Esophagus squamous epithelium (tissue), 5 donors: ENCODE measurements at regions not wholly inside any gene's neighbourhood (a gene's known extent, or its start where the extent isn't known, plus 50 kb on each side); places are given as distances from the start of the nearest gene placed in this dataset.

Experiments used
- DNase-seq: peaks from one replicate; lab custom pipeline; 2025; lab: John Stamatoyannopoulos, UW
- H3K27ac ChIP-seq, 4 donors: fragments of 200-600 bp; sonication (generic); one replicate each; pipeline ENCODE4 v1.5.1; 2016 to 2019; ENCODE audit warnings: mild to moderate bottlenecking in 1 of 4
- H3K27me3 ChIP-seq, 4 donors: fragments of 200-600 bp; sonication (generic); 1 replicate in 3 of 4; 2 replicates in 1 of 4; pipeline versions ENCODE4 v1.5.1 to v1.6.0; 2017 to 2021; ENCODE audit warnings: antibody characterized with exemption in 1 of 4
- H3K36me3 ChIP-seq, 3 donors: fragments of 200-600 bp; sonication (generic); one replicate each; pipeline ENCODE4 v1.5.1; 2016 to 2019
- H3K4me1 ChIP-seq, 3 donors: fragments of 200-600 bp; sonication (generic); one replicate each; pipeline ENCODE4 v1.5.1; 2017 to 2019
- H3K4me3 ChIP-seq, 4 donors: fragments of 200-600 bp; sonication (generic); 1 replicate in 3 of 4; 2 replicates in 1 of 4; pipeline ENCODE4 v1.5.1; 2016 to 2019; ENCODE audit warnings: mild to moderate bottlenecking in 2 of 4, moderate library complexity in 1 of 4
- H3K9me3 ChIP-seq, 3 donors: fragments of 200-600 bp; sonication (generic); one replicate each; pipeline ENCODE4 v1.5.1; 2016 to 2019
- POLR2A ChIP-seq, 4 donors: fragments of 450-650 bp; IDR thresholded peaks; one replicate each; pipeline ENCODE4 v1.6.1; 2017; ENCODE audit warnings: antibody characterized with exemption in 4 of 4, mild to moderate bottlenecking in 4 of 4, moderate library complexity in 3 of 4
- WGBS, 2 donors: methylation state at CpG; one replicate each; pipeline ENCODE4 v1.1.5; 2018; 5-methylcytosine and 5-hydroxymethylcytosine counted together
- intact Hi-C: fragments of 100-400 bp; cut with DNase I; formaldehyde crosslinking; loops from one replicate; pipeline ENCODE4 v1.15.0; 2022
- TF ChIP-seq, protein P1 (sequence below), 6 experiments: fragments of 450-650 bp in 4 of 6; fragments of 200-600 bp in 2 of 6; sonication (generic) in 2 of 6; IDR thresholded peaks; one replicate each; pipeline ENCODE4 v1.5.1; 2016 to 2019; ENCODE audit warnings: antibody characterized with exemption in 6 of 6, mild to moderate bottlenecking in 4 of 6, moderate library complexity in 4 of 6
- donor health status: DM: yes; HTN: yes; CAD: no.

- H3K9me3 ChIP-seq: no peaks in the 10 kb centered on the region
- DNase-seq: no peak
- no peaks in the 10 kb centered on the region for H3K36me3 ChIP-seq
- intact Hi-C loops: no loop called here
- TF ChIP-seq POLR2A (IDR thresholded peaks at IDR 0.05): no peak
- TF ChIP-seq, protein P1, sequence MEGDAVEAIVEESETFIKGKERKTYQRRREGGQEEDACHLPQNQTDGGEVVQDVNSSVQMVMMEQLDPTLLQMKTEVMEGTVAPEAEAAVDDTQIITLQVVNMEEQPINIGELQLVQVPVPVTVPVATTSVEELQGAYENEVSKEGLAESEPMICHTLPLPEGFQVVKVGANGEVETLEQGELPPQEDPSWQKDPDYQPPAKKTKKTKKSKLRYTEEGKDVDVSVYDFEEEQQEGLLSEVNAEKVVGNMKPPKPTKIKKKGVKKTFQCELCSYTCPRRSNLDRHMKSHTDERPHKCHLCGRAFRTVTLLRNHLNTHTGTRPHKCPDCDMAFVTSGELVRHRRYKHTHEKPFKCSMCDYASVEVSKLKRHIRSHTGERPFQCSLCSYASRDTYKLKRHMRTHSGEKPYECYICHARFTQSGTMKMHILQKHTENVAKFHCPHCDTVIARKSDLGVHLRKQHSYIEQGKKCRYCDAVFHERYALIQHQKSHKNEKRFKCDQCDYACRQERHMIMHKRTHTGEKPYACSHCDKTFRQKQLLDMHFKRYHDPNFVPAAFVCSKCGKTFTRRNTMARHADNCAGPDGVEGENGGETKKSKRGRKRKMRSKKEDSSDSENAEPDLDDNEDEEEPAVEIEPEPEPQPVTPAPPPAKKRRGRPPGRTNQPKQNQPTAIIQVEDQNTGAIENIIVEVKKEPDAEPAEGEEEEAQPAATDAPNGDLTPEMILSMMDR (IDR thresholded peaks at IDR 0.05): no peak
- H3K4me1 ChIP-seq: no peaks in the 10 kb centered on the region
- H3K27ac ChIP-seq: no peak overlapping the region
- 26 to 44% methylated on average over 2 of the region's 2 CpGs for WGBS, 2 donors
- H3K27me3 ChIP-seq: no peaks in the 10 kb centered on the region
- no peak overlapping the region for H3K4me3 ChIP-seq
These were observed 298.2 kb downstream of the MAN2A1 start for GRCh38 chr5:109987970-109988369.

- no peaks in the 10 kb centered on the region for H3K9me3 ChIP-seq
- no peaks in the 10 kb centered on the region for H3K36me3 ChIP-seq
- no peak for DNase-seq
- H3K27ac ChIP-seq: no peak overlapping the region
- no peaks in the 10 kb centered on the region for H3K4me1 ChIP-seq
- H3K4me3 ChIP-seq: no peak overlapping the region
- no peaks in the 10 kb centered on the region for H3K27me3 ChIP-seq
- 70 to 81% methylated on average over 7 of the region's 7 CpGs for WGBS, 2 donors
- intact Hi-C loops: no loop called here
- TF ChIP-seq, protein P1 (IDR thresholded peaks at IDR 0.05): no peak
- no peak for TF ChIP-seq POLR2A (IDR thresholded peaks at IDR 0.05)
These were observed 299.4 kb downstream of the MAN2A1 start for GRCh38 chr5:109989161-109989560.

DNA sequence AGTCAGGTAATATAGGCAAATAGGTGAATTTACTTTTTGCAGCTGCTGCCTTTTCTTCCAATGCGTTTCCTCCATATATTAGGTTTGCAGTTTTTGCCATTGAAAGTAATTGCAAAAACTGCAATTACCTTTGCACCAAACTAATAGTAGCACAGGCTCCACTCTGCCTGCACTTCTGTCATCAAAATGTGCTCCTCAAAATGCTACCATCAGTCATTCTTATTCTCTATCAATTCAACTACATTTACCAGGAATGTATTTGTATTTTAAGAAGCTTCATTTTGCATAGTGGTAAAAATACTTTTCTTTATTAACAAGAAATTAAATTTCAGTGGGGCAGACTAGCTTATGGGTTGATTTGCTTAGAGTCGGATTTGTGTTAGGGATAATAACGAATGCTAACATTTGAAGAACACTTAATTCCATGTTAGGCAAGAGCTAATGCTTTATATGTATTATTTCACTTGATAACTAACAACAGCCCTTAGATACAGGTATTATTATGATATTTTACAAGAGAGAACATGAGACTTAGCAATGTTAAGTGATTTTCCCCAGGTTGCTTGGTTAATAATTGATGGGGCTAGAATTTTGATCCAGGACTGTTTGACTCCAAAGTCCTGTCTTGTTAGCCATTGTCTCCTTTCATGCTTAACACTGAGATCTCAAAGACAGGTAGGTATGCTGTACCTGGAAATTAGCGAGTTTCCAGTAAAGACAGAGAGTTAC lies 300.4 kb downstream of the MAN2A1 start:
- no peak for DNase-seq
- intact Hi-C loops: no loop called here
- no peaks in the 10 kb centered on the region for H3K4me1 ChIP-seq
- no peak overlapping the region for H3K27ac ChIP-seq
- H3K27me3 ChIP-seq: no peaks in the 10 kb centered on the region
- TF ChIP-seq POLR2A (IDR thresholded peaks at IDR 0.05): no peak
- TF ChIP-seq, protein P1 (IDR thresholded peaks at IDR 0.05): no peak
- H3K36me3 ChIP-seq: no peaks in the 10 kb centered on the region
- H3K9me3 ChIP-seq: no peaks in the 10 kb centered on the region
- WGBS, 2 donors: 74 to 81% methylated on average over 4 of the region's 4 CpGs
- no peak overlapping the region for H3K4me3 ChIP-seq

DNA sequence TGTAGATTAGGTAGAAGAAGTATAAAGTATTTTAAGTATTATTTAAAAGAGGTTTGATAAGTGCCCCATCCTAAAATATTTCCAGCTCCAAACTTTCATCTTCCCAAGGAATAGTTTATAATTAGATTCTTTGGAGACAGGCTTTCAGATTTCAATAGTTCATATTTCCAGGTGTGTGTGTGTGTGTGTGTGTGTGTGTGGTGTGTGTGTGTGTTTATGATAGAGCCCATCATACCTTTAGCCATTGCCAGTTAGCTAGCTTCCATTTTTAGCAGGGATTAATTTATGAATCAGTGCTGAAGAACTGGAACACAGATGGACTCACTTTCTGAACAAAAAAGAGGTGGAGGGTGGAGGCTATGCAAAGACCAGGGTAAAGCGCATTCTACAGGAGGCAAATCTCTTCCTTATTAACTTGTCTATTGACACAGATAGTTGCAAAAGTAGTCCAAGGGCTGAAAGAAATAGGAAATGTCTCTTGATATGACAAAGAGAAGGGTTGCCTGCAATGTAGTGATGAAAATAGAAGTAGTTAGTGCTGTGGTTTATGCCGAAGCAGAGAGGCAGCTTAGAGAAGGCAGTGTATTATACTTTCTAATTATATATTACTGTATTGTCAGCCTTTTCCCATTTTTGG lies 301.1 kb downstream of the MAN2A1 start:
- Histone ChIP-seq H3K27ac (no peak overlapping the region), H3K9me3 (no peaks in the 10 kb centered on the region), H3K36me3 (no peaks in the 10 kb centered on the region), H3K4me1 (no peaks in the 10 kb centered on the region), H3K4me3 (no peak overlapping the region), H3K27me3 (no peaks in the 10 kb centered on the region)
- DNase-seq: no peak
- no peak for TF ChIP-seq POLR2A (IDR thresholded peaks at IDR 0.05)
- TF ChIP-seq, protein P1 (IDR thresholded peaks at IDR 0.05): no peak
- intact Hi-C loops: no loop called here
- WGBS, 2 donors: 82 to 87% methylated on average over 2 of the region's 2 CpGs

DNA sequence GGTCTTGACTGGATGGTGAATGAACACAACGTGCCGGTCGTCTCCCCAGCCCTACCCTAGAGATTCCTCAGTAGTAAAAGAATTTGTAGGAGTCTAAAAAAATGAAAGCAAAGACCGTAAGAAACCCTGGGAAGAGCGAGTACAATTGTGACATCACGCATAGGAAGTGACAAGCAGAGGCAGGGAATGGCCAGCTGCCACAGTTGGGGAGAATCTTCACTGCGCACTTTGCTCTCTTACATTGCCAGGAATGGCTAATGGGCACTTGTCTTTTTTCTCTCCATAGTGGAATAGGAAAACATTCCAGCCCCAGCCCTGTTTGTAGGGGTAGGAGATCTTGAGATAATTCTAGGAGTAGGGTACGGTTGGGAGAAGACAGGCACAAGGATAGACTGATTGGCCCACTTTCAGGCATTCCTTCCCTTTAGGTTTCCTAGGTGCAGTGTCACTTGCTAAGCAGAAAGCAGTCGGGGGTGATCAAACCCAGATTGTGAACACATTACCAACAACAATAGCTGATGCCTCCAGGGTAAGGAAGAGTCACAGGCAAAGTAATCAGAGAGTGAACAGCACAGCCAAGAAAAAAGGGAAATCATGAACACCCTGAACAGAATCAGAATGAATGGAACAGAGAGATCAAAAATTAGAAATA lies 302.7 kb downstream of the MAN2A1 start:
- intact Hi-C loops: no loop called here
- Histone ChIP-seq H3K36me3 (no peaks in the 10 kb centered on the region), H3K27me3 (no peaks in the 10 kb centered on the region), H3K4me1 (no peaks in the 10 kb centered on the region), H3K27ac (no peak overlapping the region), H3K9me3 (no peaks in the 10 kb centered on the region), H3K4me3 (no peak overlapping the region)
- TF ChIP-seq, protein P1 (IDR thresholded peaks at IDR 0.05): no peak
- no peak for TF ChIP-seq POLR2A (IDR thresholded peaks at IDR 0.05)
- DNase-seq: no peak
- 80 to 84% methylated on average over 8 to 9 of the region's 9 CpGs for WGBS, 2 donors
